ENCODE measurements at regions not wholly inside any gene's neighbourhood (a gene's known extent, or its start where the extent isn't known, plus 50 kb on each side); places are given as distances from the start of the nearest gene placed in this dataset.

DNA sequence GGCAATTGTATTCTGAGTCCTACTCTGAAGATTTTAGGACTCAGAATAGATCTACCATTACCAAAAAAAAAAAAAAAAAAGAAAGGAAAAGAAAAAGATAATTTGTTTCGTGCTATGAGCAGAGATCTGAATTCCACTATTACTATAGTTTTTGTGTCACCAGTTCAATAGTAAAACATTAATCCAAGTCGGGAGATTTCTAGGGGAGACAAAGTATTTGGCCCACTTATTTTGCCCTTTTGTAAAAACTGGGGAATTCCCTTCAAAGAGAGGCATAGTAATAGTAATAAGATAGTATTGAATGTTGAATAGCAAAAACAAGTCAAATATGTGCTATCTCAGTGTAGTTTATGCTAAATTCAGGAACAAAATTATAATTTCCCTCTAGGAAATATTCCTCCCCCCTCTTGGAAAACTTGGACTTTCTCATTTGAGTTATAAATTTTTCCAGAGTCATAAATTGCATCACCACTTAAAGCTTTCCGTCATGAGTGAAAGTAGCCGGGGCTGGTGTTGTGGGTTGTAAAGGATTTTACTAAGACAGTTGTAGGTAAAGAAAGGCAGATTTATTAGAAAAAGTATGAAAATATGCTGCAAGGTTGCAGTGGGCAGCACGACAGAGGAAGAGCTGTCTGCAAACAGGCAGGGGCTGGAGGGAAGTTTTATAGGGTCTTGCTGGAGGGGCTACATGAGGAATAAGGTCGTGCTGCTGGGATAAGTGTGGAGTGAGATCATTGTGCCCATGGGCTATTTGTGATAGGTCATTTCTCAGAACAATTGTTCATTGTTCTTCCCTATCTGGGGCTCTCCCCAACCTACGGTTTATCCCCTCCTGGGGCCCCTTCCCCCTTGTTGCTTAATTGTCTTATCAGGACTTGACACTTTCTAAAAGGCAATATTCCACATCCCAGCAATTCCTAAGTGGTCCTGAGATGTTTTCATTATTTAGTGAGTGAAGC is 1009.9 kb downstream of the PLA2G4A start:
- FAIRE-seq (no peak), DNase-seq (ENCODE audit: insufficient read length, low spot score) (no peak)
- TF ChIP-seq, protein P1, sequence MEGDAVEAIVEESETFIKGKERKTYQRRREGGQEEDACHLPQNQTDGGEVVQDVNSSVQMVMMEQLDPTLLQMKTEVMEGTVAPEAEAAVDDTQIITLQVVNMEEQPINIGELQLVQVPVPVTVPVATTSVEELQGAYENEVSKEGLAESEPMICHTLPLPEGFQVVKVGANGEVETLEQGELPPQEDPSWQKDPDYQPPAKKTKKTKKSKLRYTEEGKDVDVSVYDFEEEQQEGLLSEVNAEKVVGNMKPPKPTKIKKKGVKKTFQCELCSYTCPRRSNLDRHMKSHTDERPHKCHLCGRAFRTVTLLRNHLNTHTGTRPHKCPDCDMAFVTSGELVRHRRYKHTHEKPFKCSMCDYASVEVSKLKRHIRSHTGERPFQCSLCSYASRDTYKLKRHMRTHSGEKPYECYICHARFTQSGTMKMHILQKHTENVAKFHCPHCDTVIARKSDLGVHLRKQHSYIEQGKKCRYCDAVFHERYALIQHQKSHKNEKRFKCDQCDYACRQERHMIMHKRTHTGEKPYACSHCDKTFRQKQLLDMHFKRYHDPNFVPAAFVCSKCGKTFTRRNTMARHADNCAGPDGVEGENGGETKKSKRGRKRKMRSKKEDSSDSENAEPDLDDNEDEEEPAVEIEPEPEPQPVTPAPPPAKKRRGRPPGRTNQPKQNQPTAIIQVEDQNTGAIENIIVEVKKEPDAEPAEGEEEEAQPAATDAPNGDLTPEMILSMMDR (IDR thresholded peaks at IDR 0.05; ENCODE audit: insufficient read depth, missing control alignments) = no peak

DNA sequence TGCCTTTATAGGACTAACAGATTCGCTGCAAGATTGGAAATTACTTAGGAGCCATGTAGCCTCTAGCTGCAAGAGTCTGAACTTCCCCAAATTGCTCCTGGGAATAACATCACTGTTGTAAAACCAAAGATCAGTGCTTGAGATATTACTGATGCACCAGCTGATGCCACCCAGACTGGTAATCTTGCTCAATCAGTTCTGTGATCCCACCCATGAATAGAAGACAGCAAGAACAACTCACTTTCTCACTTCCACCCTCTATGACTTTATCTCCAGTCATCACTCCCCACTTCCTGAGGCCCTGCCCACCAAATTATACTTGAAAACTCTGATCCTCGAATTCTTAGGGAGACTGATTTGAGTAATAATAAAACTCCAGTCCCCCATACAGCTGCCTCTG is 1011.1 kb downstream of the PLA2G4A start:
- peak; percentile 29 for FAIRE-seq

DNA sequence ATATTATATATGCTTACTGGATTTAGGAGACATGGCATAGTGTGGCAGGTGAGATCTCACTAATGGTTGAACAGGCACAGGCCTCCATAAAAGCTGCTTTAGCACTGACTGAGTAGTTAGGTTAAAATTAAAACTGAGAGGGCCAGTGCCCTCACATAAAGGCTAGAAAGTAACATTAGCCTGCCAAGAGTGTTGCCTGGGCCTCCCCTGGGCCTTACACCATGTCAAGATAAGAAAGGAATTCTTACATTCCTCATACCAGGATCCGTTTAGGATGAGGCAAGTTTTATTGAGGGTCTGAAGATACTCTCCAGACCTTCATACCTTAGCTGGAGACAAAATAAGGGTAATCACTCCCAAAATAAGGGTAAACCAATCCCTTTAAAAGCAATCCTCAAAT is 1011.8 kb downstream of the PLA2G4A start:
- TF ChIP-seq, protein P1 (IDR thresholded peaks at IDR 0.05; ENCODE audit: insufficient read depth, missing control alignments) = no peak
- DNase-seq (ENCODE audit: insufficient read length, low spot score) = no peak
- FAIRE-seq = peak; percentile 25

More for the DNA sequence above, 1011.1 kb downstream of the PLA2G4A start:
- DNase-seq (ENCODE audit: insufficient read length, low spot score) = no peak
- TF ChIP-seq, protein P1 (IDR thresholded peaks at IDR 0.05; ENCODE audit: insufficient read depth, missing control alignments) = no peak

DNA sequence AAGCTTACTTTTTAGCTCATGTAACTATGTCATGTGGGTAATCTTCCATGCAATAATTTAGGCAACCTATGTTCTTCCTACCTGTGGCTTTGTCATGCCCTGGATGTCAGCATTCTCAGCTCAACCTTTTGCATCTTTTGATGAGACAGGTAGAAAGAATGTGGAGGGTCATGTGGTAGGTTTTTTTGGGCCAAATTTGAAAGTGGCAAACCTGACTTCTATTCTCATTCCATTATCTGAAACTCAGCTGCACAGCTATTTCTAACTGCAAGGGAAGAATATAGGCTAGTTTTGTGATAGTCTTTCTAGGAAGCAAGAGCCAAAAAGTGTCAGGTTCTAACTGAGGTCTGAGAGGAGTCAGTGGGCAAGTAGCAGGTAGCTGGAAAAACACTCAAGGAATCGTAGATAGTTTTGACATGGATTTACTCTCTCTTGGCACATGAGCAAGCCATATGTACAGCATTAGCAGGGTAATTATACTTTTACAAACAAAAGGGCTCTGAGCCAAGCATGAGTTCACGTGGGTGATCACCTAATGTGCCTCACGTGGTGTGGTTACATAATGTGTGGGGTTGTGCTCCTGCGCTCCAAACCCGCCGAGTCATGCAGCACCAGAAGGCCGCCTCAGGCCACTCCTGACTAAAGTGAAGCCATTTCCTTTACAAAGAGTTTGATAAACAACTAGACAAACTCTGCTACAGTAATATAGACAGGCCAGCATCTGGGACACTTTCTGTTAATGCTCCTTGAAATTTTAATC is 1013.8 kb downstream of the PLA2G4A start:
- TF ChIP-seq, protein P1 (IDR thresholded peaks at IDR 0.05; ENCODE audit: insufficient read depth, missing control alignments) = no peak
- FAIRE-seq (peak; percentile 84), DNase-seq (ENCODE audit: insufficient read length, low spot score) (no peak)

DNA sequence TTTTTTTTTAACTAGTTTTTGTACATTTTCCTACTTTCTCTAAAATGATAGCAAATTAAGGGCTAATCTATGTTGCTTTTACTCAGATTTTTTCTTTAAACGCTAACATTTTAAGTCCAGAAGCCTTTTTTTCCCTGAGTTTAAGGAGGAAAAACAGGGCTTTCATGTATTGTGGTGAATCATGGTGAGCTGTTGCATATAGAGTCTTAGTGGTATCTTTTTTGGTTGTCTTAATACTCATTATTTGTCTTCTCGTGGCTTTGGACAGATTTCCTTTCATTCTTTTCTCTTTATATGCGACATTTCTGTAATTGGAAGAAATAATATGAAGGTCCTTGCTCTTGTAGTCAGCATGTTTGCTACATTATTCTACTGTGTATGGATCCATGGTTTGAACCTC is 1015.6 kb downstream of the PLA2G4A start:
- DNase-seq (ENCODE audit: insufficient read length, low spot score) (no peak), FAIRE-seq (peak; percentile 32)
- TF ChIP-seq, protein P1 (IDR thresholded peaks at IDR 0.05; ENCODE audit: insufficient read depth, missing control alignments) = no peak

DNA sequence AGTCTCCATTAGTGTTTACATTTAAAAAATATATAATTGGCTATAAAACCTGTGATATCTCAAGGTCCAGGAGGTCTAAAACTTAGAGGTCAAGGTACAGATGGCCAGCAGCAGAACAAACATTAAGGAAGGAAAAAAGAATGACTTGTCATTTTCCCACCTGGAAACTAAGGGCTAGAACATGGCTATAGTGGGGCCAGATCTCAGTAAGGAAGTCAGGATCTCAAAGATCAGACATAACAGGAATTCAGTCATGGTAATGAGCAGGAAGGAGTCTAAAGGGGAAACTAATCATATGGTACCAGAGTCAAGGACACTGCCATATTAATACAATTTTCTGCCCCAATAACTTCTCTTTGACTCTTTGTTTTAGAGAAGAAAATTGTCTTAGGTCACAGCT is 1018.8 kb downstream of the PLA2G4A start:
- FAIRE-seq (no peak), DNase-seq (ENCODE audit: insufficient read length, low spot score) (no peak)
- TF ChIP-seq, protein P1 (IDR thresholded peaks at IDR 0.05; ENCODE audit: insufficient read depth, missing control alignments) = no peak

Measured in D721Med (cell line).